Skeletal muscle tissue (tissue), 3 donors: ENCODE measurements at regions not wholly inside any gene's neighbourhood (a gene's known extent, or its start where the extent isn't known, plus 50 kb on each side); places are given as distances from the start of the nearest gene placed in this dataset.

Source experiments
- H3K27ac ChIP-seq: one replicate; pipeline ENCODE4 v1.7.0; 2013; ENCODE audit warnings: mild to moderate bottlenecking, low read depth, low read length, inconsistent platforms
- H3K27me3 ChIP-seq, 3 donors: one replicate each; pipeline ENCODE4 v1.7.0; 2013; ENCODE audit warnings: low read length in 3 of 3; ENCODE audit not compliant: control insufficient read depth in 3 of 3, insufficient read depth in 3 of 3
- H3K36me3 ChIP-seq, 3 donors: one replicate each; pipeline ENCODE4 v1.7.0; 2013; ENCODE audit warnings: low read length in 3 of 3; ENCODE audit not compliant: control insufficient read depth in 3 of 3, insufficient read depth in 3 of 3
- H3K4me1 ChIP-seq, 3 donors: one replicate each; pipeline ENCODE4 v1.7.0; 2013; ENCODE audit warnings: low read length in 3 of 3, mild to moderate bottlenecking in 3 of 3; ENCODE audit not compliant: control insufficient read depth in 3 of 3, insufficient read depth in 3 of 3
- H3K4me3 ChIP-seq, 3 donors: one replicate each; pipeline ENCODE4 v1.7.0; 2013; ENCODE audit warnings: low read length in 3 of 3
- H3K9ac ChIP-seq, 3 donors: one replicate each; pipeline ENCODE4 v1.7.0; 2013; ENCODE audit warnings: low read length in 3 of 3, mild to moderate bottlenecking in 3 of 3, moderate library complexity in 2 of 3, low read depth in 1 of 3
- H3K9me3 ChIP-seq, 3 donors: one replicate each; pipeline ENCODE4 v1.7.0; 2013; ENCODE audit warnings: low read length in 3 of 3; ENCODE audit not compliant: control insufficient read depth in 3 of 3
- donor health status: Osteomylitis.

- Histone ChIP-seq H3K27me3 (no peaks in the 10 kb centered on the region), H3K36me3 (no peaks in the 10 kb centered on the region), H3K4me3 (no peak overlapping the region), H3K9ac (no peak overlapping the region), H3K27ac (no peak overlapping the region), H3K4me1 (peaks cover 0 to 6% (median 2%) of the 10 kb centered on the region in 3 donors), H3K9me3 (no peaks in the 10 kb centered on the region)
Measured at GRCh38 chr2:75319951-75320350, 120.6 kb upstream of the TACR1 start.

- Histone ChIP-seq H3K36me3 (no peaks in the 10 kb centered on the region), H3K9ac (no peak overlapping the region), H3K27me3 (no peaks in the 10 kb centered on the region), H3K4me3 (no peak overlapping the region), H3K9me3 (no peaks in the 10 kb centered on the region), H3K4me1 (peaks cover 0 to 6% (median 2%) of the 10 kb centered on the region in 3 donors), H3K27ac (no peak overlapping the region)
Measured at GRCh38 chr2:75317802-75318201, 118.5 kb upstream of the TACR1 start.

DNA sequence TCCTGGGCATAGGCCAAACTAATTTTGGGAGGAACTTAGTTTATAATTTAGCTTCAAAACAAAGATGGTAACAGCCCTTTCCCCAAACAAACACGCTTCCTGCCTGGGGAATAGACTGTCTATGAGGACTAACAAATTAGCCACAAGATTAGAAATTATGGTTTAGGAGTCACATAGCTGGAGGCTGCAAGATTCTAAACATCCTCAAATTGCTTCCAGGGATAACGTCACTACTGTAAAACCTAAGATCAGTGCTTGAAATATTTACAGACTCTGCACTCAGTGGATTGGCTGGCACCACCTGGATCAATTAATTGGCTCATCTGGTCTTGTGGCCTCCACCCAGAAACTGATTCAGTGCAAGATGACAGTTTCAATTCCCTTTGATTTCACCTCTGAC, 118.0 kb upstream of the TACR1 start:
- Histone ChIP-seq H3K4me3 (no peak overlapping the region), H3K9ac (no peak overlapping the region), H3K27me3 (no peaks in the 10 kb centered on the region), H3K4me1 (peaks cover 0 to 6% (median 2%) of the 10 kb centered on the region in 3 donors), H3K9me3 (no peaks in the 10 kb centered on the region), H3K27ac (no peak overlapping the region), H3K36me3 (no peaks in the 10 kb centered on the region)

GRCh38 chr2:75315436-75315835, 116.1 kb upstream of the TACR1 start:
- Histone ChIP-seq H3K27ac (no peak overlapping the region), H3K9me3 (no peaks in the 10 kb centered on the region), H3K27me3 (no peaks in the 10 kb centered on the region), H3K36me3 (no peaks in the 10 kb centered on the region), H3K4me1 (peaks cover 0 to 6% (median 5%) of the 10 kb centered on the region in 3 donors), H3K4me3 (no peak overlapping the region), H3K9ac (no peak overlapping the region)

DNA sequence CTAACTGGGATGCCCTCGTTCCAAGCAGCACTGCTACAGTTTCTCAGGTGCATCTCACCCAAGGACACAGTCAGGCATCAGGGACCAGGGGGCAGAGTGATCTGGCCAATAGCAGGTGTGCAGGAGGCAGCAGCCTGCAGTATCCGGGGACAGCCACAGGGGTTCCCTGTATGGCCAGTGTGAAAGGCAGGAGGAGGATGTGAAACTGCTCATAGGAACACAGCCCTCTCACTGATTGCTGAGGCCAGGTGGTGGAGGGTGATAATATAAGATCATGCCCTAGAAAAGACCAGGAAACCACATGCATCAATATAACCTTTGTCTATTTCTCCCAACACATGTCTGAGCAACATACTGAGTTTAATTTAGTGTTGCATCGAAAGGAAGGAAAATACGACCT, 112.7 kb upstream of the TACR1 start:
- peaks cover 0 to 3% (median 0%) of the 10 kb centered on the region in 3 donors for H3K4me1 ChIP-seq

DNA sequence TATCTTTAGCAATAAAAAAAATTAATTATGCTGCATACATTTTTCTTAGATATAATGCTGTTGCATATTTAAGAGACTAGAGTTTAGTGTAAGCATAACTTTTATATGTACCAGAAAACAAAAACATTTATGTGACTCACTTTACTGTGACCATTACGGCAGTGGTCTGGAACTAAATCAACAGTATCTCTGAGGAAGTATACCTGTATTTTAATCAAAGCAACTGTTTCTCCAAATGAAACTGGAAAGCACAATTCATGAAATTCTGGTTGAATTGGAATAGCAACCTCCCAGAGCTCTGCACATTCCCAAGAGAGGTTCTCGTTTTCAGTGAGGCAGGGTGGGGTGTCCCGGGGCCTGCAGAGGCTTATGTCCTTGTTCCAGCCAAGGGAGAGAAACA, 112.2 kb upstream of the TACR1 start:
- no peaks in the 10 kb centered on the region for H3K27me3 ChIP-seq
- no peaks in the 10 kb centered on the region for H3K9me3 ChIP-seq
- H3K27ac ChIP-seq: no peak overlapping the region
- no peak overlapping the region for H3K4me3 ChIP-seq
- no peaks in the 10 kb centered on the region for H3K36me3 ChIP-seq
- H3K9ac ChIP-seq: no peak overlapping the region
- peaks cover 0 to 3% (median 0%) of the 10 kb centered on the region in 3 donors for H3K4me1 ChIP-seq

More for the DNA sequence above, 112.7 kb upstream of the TACR1 start:
- H3K4me3 ChIP-seq: no peak overlapping the region
- H3K9me3 ChIP-seq: no peaks in the 10 kb centered on the region
- H3K36me3 ChIP-seq: no peaks in the 10 kb centered on the region
- H3K9ac ChIP-seq: no peak overlapping the region
- H3K27me3 ChIP-seq: no peaks in the 10 kb centered on the region
- H3K27ac ChIP-seq: no peak overlapping the region

GRCh38 chr2:75310876-75311275, 111.6 kb upstream of the TACR1 start:
- peaks cover 0 to 3% (median 0%) of the 10 kb centered on the region in 3 donors for H3K4me1 ChIP-seq
- no peaks in the 10 kb centered on the region for H3K9me3 ChIP-seq
- no peak overlapping the region for H3K9ac ChIP-seq
- no peaks in the 10 kb centered on the region for H3K36me3 ChIP-seq
- no peak overlapping the region for H3K27ac ChIP-seq
- H3K4me3 ChIP-seq: no peak overlapping the region
- H3K27me3 ChIP-seq: no peaks in the 10 kb centered on the region

- H3K36me3 ChIP-seq: no peaks in the 10 kb centered on the region
- H3K4me3 ChIP-seq: no peak overlapping the region
- no peak overlapping the region for H3K9ac ChIP-seq
- H3K27me3 ChIP-seq: no peaks in the 10 kb centered on the region
- no peaks in the 10 kb centered on the region for H3K9me3 ChIP-seq
- peaks cover 0 to 3% (median 0%) of the 10 kb centered on the region in 3 donors for H3K4me1 ChIP-seq
- no peak overlapping the region for H3K27ac ChIP-seq
Measured at GRCh38 chr2:75309596-75310463, 110.5 kb upstream of the TACR1 start.

DNA sequence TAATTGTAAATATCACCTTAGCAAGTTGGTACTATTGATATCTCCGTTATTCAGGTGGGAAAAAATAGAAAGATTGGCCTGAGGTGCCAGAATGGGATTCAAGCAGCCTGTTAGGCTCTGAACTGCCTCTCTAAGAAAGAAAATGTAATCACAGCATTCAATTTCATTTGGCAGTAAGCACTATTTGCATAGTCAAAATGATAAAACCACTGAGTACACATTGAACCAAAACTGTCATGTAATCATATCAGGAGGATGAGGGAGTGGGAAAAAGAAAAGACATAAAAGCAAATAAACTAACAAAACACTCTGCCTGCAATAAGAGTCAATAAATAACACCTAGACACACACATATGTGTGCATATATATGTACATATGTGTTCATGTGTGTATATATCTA, 103.9 kb upstream of the TACR1 start:
- Histone ChIP-seq H3K4me3 (no peak overlapping the region), H3K4me1 (no peaks in the 10 kb centered on the region), H3K27ac (no peak overlapping the region), H3K27me3 (no peaks in the 10 kb centered on the region), H3K9me3 (no peaks in the 10 kb centered on the region), H3K36me3 (no peaks in the 10 kb centered on the region), H3K9ac (no peak overlapping the region)

GRCh38 chr2:75294362-75294761, 95.0 kb upstream of the TACR1 start:
- H3K9me3 ChIP-seq: no peaks in the 10 kb centered on the region
- H3K27me3 ChIP-seq: no peaks in the 10 kb centered on the region
- no peak overlapping the region for H3K27ac ChIP-seq
- no peak overlapping the region for H3K9ac ChIP-seq
- H3K36me3 ChIP-seq: no peaks in the 10 kb centered on the region
- peaks cover 0 to 4% (median 3%) of the 10 kb centered on the region in 3 donors for H3K4me1 ChIP-seq
- H3K4me3 ChIP-seq: no peak overlapping the region
